H1 (cell line): ENCODE measurements at regions not wholly inside any gene's neighbourhood (a gene's known extent, or its start where the extent isn't known, plus 50 kb on each side); places are given as distances from the start of the nearest gene placed in this dataset.

Source experiments
- CTCF ChIA-PET: fragments of 300-600 bp; sonication (Branson Sonifier 250); formaldehyde crosslinking; loops from one replicate; lab custom pipeline; 2021; ENCODE audit not compliant: partially characterized antibody; lab: Charles Lee
- POLR2A ChIA-PET: fragments of 300-600 bp; sonication (Branson Sonifier 250); formaldehyde crosslinking; loops from one replicate; lab custom pipeline; 2021; ENCODE audit warnings: inconsistent platforms; ENCODE audit not compliant: partially characterized antibody; lab: Charles Lee
- DNase-seq, 2 experiments: peaks; one replicate each; pipeline versions ENCODE4 v3.0.0 to v3.0.0-alpha.2; 2010 to 2022; ENCODE audit warnings: low spot score in 2 of 2, low read depth in 1 of 2, mixed read lengths in 1 of 2
- FAIRE-seq: peaks from 2 replicates; lab custom pipeline; 2011; peaks lifted over from hg19 to GRCh38; lab: Jason Lieb, UNC
- H2AFZ ChIP-seq: 2 replicates; pipeline ENCODE4 v1.8.1; 2012; ENCODE audit warnings: low read length, inconsistent platforms
- H2AK5ac ChIP-seq: 2 replicates; pipeline ENCODE4 v1.6.1; 2013; ENCODE audit warnings: low read depth, low read length
- H2BK120ac ChIP-seq: replicated peaks from 2 replicates; pipeline ENCODE3; 2013; ENCODE audit warnings: low read depth, low read length, inconsistent platforms
- H2BK12ac ChIP-seq: 2 replicates; pipeline ENCODE4 v1.6.1; 2013; ENCODE audit warnings: low read depth, low read length
- H2BK15ac ChIP-seq: 2 replicates; pipeline ENCODE4 v1.6.1; 2013; ENCODE audit warnings: low read length
- H2BK20ac ChIP-seq: 2 replicates; pipeline ENCODE4 v1.6.1; 2013; ENCODE audit warnings: low read length
- H2BK5ac ChIP-seq: 2 replicates; pipeline ENCODE4 v1.6.1; 2013; ENCODE audit warnings: low read depth, low read length
- H3K14ac ChIP-seq: 2 replicates; pipeline ENCODE4 v1.6.1; 2013; ENCODE audit warnings: inconsistent platforms; ENCODE audit not compliant: insufficient read length
- H3K18ac ChIP-seq: 2 replicates; pipeline ENCODE4 v1.6.1; 2013; ENCODE audit warnings: low read length; ENCODE audit errors: extremely low read depth
- H3K23ac ChIP-seq: 2 replicates; pipeline ENCODE4 v1.6.1; 2013; ENCODE audit warnings: inconsistent platforms; ENCODE audit not compliant: insufficient read length
- H3K23me2 ChIP-seq: 2 replicates; pipeline ENCODE4 v1.6.1; 2013; ENCODE audit warnings: low read depth, low read length
- H3K27ac ChIP-seq: 2 replicates; pipeline ENCODE4 v1.6.1; 2011; ENCODE audit warnings: low read depth, low read length, inconsistent platforms
- H3K27me3 ChIP-seq, 4 experiments: replicated peaks in 1 of 4; 1 replicate in 1 of 4; 2 replicates in 3 of 4; pipeline versions ENCODE4 v1.6.1 to v1.8.1; 2011 to 2013; ENCODE audit warnings: low read length in 3 of 4, mild to moderate bottlenecking in 3 of 4, inconsistent platforms in 2 of 4, mixed read lengths in 2 of 4, moderate library complexity in 1 of 4; ENCODE audit not compliant: control insufficient read depth in 3 of 4, insufficient read depth in 3 of 4; ENCODE audit errors: extremely low read depth in 1 of 4
- H3K36me3 ChIP-seq, 4 experiments: 2 replicates each; pipeline versions ENCODE4 v1.6.1 to v1.8.1; 2011 to 2013; ENCODE audit warnings: mild to moderate bottlenecking in 4 of 4, low read length in 3 of 4, moderate library complexity in 2 of 4, control low read depth in 1 of 4, inconsistent platforms in 1 of 4; ENCODE audit not compliant: insufficient read depth in 4 of 4, control insufficient read depth in 2 of 4
- H3K4ac ChIP-seq: replicated peaks from 2 replicates; pipeline ENCODE3; 2013; ENCODE audit warnings: low read length, low read depth, mixed read lengths, inconsistent platforms; ENCODE audit not compliant: insufficient read length
- H3K4me1 ChIP-seq, 4 experiments: replicated peaks in 1 of 4; 1 replicate in 1 of 4; 2 replicates in 3 of 4; pipeline versions ENCODE4 v1.6.1 to v1.8.1; 2011 to 2013; ENCODE audit warnings: low read length in 3 of 4, inconsistent platforms in 2 of 4, mixed read lengths in 1 of 4; ENCODE audit not compliant: insufficient read depth in 4 of 4, control insufficient read depth in 3 of 4
- H3K4me2 ChIP-seq, 2 experiments: 2 replicates each; pipeline versions ENCODE4 v1.6.1 to v1.8.1; 2011 to 2013; ENCODE audit warnings: low read depth in 2 of 2, low read length in 2 of 2, control low read depth in 1 of 2, inconsistent platforms in 1 of 2, mild to moderate bottlenecking in 1 of 2; ENCODE audit not compliant: insufficient read depth in 1 of 2
- H3K4me3 ChIP-seq, 4 experiments: fragments of 200-600, 300-600 bp in 1 of 4; sonication (generic), shearing (Covaris generic), sonication (Bioruptor Twin) in 1 of 4; 2 replicates each; pipeline versions ENCODE4 v1.5.1 to v1.8.1; 2011 to 2016; ENCODE audit warnings: low read length in 4 of 4, low read depth in 3 of 4, control low read depth in 2 of 4, inconsistent platforms in 2 of 4, mild to moderate bottlenecking in 2 of 4, mixed read lengths in 1 of 4, moderate library complexity in 1 of 4; ENCODE audit not compliant: insufficient read depth in 2 of 4; ENCODE audit errors: extremely low read depth in 1 of 4
- H3K56ac ChIP-seq: replicated peaks from 2 replicates; pipeline ENCODE3; 2013; ENCODE audit warnings: low read depth, mild to moderate bottlenecking, mixed read lengths, low read length, inconsistent platforms; ENCODE audit not compliant: insufficient read length
- H3K79me1 ChIP-seq: 2 replicates; pipeline ENCODE4 v1.6.1; 2013; ENCODE audit warnings: low read depth, low read length, control low read depth
- H3K79me2 ChIP-seq, 2 experiments: 2 replicates each; pipeline versions ENCODE4 v1.6.1 to v1.8.1; 2012 to 2013; ENCODE audit warnings: low read length in 2 of 2, mild to moderate bottlenecking in 2 of 2, inconsistent platforms in 1 of 2; ENCODE audit not compliant: insufficient read depth in 2 of 2, control insufficient read depth in 1 of 2
- H3K9ac ChIP-seq, 4 experiments: replicated peaks in 1 of 4; 1 replicate in 1 of 4; 2 replicates in 3 of 4; pipeline versions ENCODE4 v1.6.1 to v1.8.1; 2011 to 2013; ENCODE audit warnings: low read depth in 3 of 4, low read length in 3 of 4, control low read depth in 2 of 4, mild to moderate bottlenecking in 2 of 4, moderate library complexity in 2 of 4, inconsistent platforms in 1 of 4; ENCODE audit errors: extremely low read depth in 1 of 4
- H3K9me3 ChIP-seq, 2 experiments: 2 replicates each; pipeline versions ENCODE4 v1.6.1 to v1.8.1; 2012 to 2013; ENCODE audit warnings: mild to moderate bottlenecking in 2 of 2, moderate library complexity in 2 of 2, control low read depth in 1 of 2, inconsistent platforms in 1 of 2, low read depth in 1 of 2, low read length in 1 of 2, mixed read lengths in 1 of 2; ENCODE audit not compliant: insufficient read depth in 2 of 2
- H4K20me1 ChIP-seq, 2 experiments: replicated peaks in 1 of 2; 2 replicates each; pipeline versions ENCODE3 to v1.8.1; 2011 to 2013; ENCODE audit warnings: inconsistent platforms in 2 of 2, low read length in 2 of 2, mild to moderate bottlenecking in 1 of 2; ENCODE audit not compliant: insufficient read depth in 2 of 2, control insufficient read depth in 1 of 2
- H4K5ac ChIP-seq: 2 replicates; pipeline ENCODE4 v1.6.1; 2013; ENCODE audit warnings: low read length, low read depth, mixed read lengths, inconsistent platforms; ENCODE audit not compliant: insufficient read length
- H4K8ac ChIP-seq: 2 replicates; pipeline ENCODE4 v1.8.0; 2013; ENCODE audit warnings: mild to moderate bottlenecking, moderate library complexity, low read length, inconsistent platforms; ENCODE audit not compliant: insufficient read depth; ENCODE audit errors: extremely low read depth
- H4K91ac ChIP-seq: replicated peaks from 2 replicates; pipeline ENCODE3; 2013; ENCODE audit warnings: low read length, mixed read lengths, inconsistent platforms; ENCODE audit not compliant: insufficient read length
- BACH1 ChIP-seq: IDR thresholded peaks from 2 replicates; pipeline ENCODE4 v1.6.1; 2012; ENCODE audit warnings: low read length, improper control_type of control experiment
- CBX5 ChIP-seq: fragments of 300-800, 300-1000 bp; sonication (generic); IDR thresholded peaks from 2 replicates; pipeline ENCODE4 v1.7.1; 2016; ENCODE audit warnings: antibody characterized with exemption, low read length, low read depth
- CEBPB ChIP-seq: IDR thresholded peaks from 2 replicates; pipeline ENCODE4 v1.6.1; 2012; ENCODE audit warnings: low read depth, low read length
- CREB1 ChIP-seq: IDR thresholded peaks from 2 replicates; pipeline ENCODE4 v1.6.1; 2012; ENCODE audit warnings: inconsistent platforms
- GTF2F1 ChIP-seq: IDR thresholded peaks from 2 replicates; pipeline ENCODE4 v1.6.1; 2012; ENCODE audit warnings: low read depth, low read length, improper control_type of control experiment, borderline replicate concordance
- HDAC6 ChIP-seq: IDR thresholded peaks from one replicate; pipeline ENCODE4 v1.7.1; 2012; ENCODE audit warnings: low read depth, mild to moderate bottlenecking, inconsistent platforms, low read length, moderate library complexity
- POLR2AphosphoS5 ChIP-seq: IDR thresholded peaks from 2 replicates; pipeline ENCODE4 v1.6.1; 2011; ENCODE audit warnings: low read depth, low read length
- RFX5 ChIP-seq: IDR thresholded peaks from 2 replicates; pipeline ENCODE4 v1.6.1; 2011; ENCODE audit warnings: low read depth, low read length, improper control_type of control experiment, borderline replicate concordance
- SAP30 ChIP-seq: fragments of 300-600 bp; sonication (generic); IDR thresholded peaks from 2 replicates; pipeline ENCODE4 v1.7.1; 2012; ENCODE audit warnings: low read length, moderate library complexity, mild to moderate bottlenecking, inconsistent platforms; ENCODE audit not compliant: insufficient read depth, insufficient replicate concordance
- SP4 ChIP-seq: IDR thresholded peaks from 2 replicates; pipeline ENCODE4 v1.6.1; 2012; ENCODE audit warnings: low read length, inconsistent platforms
- YY1 ChIP-seq: IDR thresholded peaks from 2 replicates; pipeline ENCODE4 v1.6.1; 2011; ENCODE audit warnings: low read depth, mild to moderate bottlenecking, low read length
- WGBS, 2 experiments: shearing (Covaris generic) in 1 of 2; methylation state at CpG; one replicate each; pipeline versions ENCODE4 v1.1.6 to v1.1.7; 2013 to 2015; ENCODE audit warnings: low lambda C conversion rate in 2 of 2, mixed read lengths in 2 of 2, inconsistent platforms in 1 of 2, low coverage in 1 of 2, missing lambda C conversion rate in 1 of 2; ENCODE audit not compliant: insufficient replicate concordance in 2 of 2, insufficient coverage in 1 of 2, insufficient read length in 1 of 2; ENCODE audit errors: extremely low coverage in 1 of 2, missing lambda C conversion rate in 1 of 2; 5-methylcytosine and 5-hydroxymethylcytosine counted together

GRCh38 chr4:94039226-94039625 is 168.4 kb upstream of the SMARCAD1 start:
- no peak overlapping the region for H4K91ac ChIP-seq
- H2AK5ac ChIP-seq = no peak overlapping the region
- H3K9ac ChIP-seq = no peak overlapping the region
- FAIRE-seq (no peak), DNase-seq (no peak)
- TF ChIP-seq CEBPB (no peak), RFX5 (no peak), YY1 (no peak), HDAC6 (no peak), GTF2F1 (no peak), SP4 (no peak), CREB1 (no peak), CBX5 (no peak), POLR2AphosphoS5 (no peak), BACH1 (no peak), SAP30 (no peak)
- TF ChIP-seq, all 59 proteins: peak for 0
- Histone ChIP-seq H4K20me1 (no peaks in the 10 kb centered on the region), H3K36me3 (no peaks in the 10 kb centered on the region), H3K9me3 (0 out of 4 replicates have a peak, but pooled peaks cover 0 to under 1% of the 10 kb centered on the region in 2 experiments), H3K4me3 (no peak overlapping the region), H3K79me1 (no peaks in the 10 kb centered on the region), H2BK5ac (no peak overlapping the region), H3K4ac (no peak overlapping the region), H3K18ac (no peak overlapping the region), H2BK20ac (no peak overlapping the region), H3K56ac (no peak overlapping the region), H2BK120ac (no peak overlapping the region), H4K5ac (no peak overlapping the region), H3K4me1 (no peaks in the 10 kb centered on the region; a peak in 1 of 7 replicates), H3K4me2 (no peak overlapping the region), H2BK12ac (no peak overlapping the region), H3K27ac (no peak overlapping the region), H3K27me3 (no peaks in the 10 kb centered on the region), H3K14ac (no peak overlapping the region), H3K23ac (no peak overlapping the region), H2BK15ac (no peak overlapping the region), H2AFZ (no peak overlapping the region), H4K8ac (no peak overlapping the region), H3K23me2 (no peaks in the 10 kb centered on the region), H3K79me2 (no peaks in the 10 kb centered on the region)
- ChIA-PET POLR2A (no interaction called here), CTCF (interaction anchor here (0.9 kb wide), 1 partner anchor 141 kb away, joined by 3 read pairs; no protein-coding TSS in a partner anchor)
- WGBS, 2 experiments = 91% methylated on average over 4 of the region's 4 CpGs; no CpG with 5 or more reads in 1 of the 2 experiments
